ENCODE measurements at regions not wholly inside any gene's neighbourhood (a gene's known extent, or its start where the extent isn't known, plus 50 kb on each side); places are given as distances from the start of the nearest gene placed in this dataset.

DNA sequence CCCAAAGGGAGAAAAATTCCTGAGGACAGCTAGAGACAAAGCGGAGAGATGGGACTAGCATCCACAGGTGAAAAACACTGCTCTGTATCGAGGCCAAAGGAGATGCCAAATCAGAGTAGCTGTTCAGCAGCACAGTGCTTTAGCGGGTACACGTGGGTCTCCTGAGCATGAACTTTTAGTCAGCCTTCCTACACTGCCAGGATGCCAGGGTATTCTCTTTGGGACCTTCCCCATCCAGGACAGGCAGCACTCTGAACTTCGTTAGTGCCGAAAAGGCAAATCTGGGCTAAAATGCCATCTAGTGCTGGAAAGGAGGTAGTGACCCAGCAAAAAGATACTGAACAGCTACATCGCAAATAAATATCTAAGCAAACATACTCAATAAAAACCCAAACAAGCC lies 64.9 kb downstream of the C6orf58 start:
- DNase-seq, result peak; percentile 10

Data from NCI-H2171 (cell line).